NB4 (cell line): ENCODE measurements at regions not wholly inside any gene's neighbourhood (a gene's known extent, or its start where the extent isn't known, plus 50 kb on each side); places are given as distances from the start of the nearest gene placed in this dataset.
A peak's percentile ranks its signal among the peaks of the same experiment; 100 is the strongest.
"Not testable (repeated sequence)": the region's sequence is repeated elsewhere in the genome, so short reads cannot be mapped to it uniquely, and the experiment has no call there.

Experiments used
- DNase-seq: peaks from one replicate; pipeline ENCODE4 v3.0.0; 2010; ENCODE audit warnings: low read depth
- H3K4me3 ChIP-seq: one replicate; pipeline ENCODE4 v1.5.1; 2011; ENCODE audit warnings: mild to moderate bottlenecking, low read depth, low read length, moderate library complexity
- CTCF ChIP-seq: IDR thresholded peaks from one replicate; pipeline ENCODE4 v1.5.1; 2012; ENCODE audit warnings: low read depth, low read length
- MYC ChIP-seq: IDR thresholded peaks from 2 replicates; pipeline ENCODE4 v1.6.1; 2011; ENCODE audit warnings: low read depth, low read length
- POLR2A ChIP-seq: IDR thresholded peaks from 2 replicates; pipeline ENCODE4 v1.6.1; 2011; ENCODE audit warnings: mild to moderate bottlenecking; ENCODE audit not compliant: insufficient read length; ENCODE audit errors: extremely low read depth
- TF ChIP-seq, protein P1 (sequence below): IDR thresholded peaks from 2 replicates; pipeline ENCODE4 v1.6.1; 2011; ENCODE audit warnings: low read depth, low read length

- no peak for DNase-seq
- TF ChIP-seq CTCF: no peak
- no peak for TF ChIP-seq POLR2A
- no peak for TF ChIP-seq MYC
- TF ChIP-seq, protein P1, sequence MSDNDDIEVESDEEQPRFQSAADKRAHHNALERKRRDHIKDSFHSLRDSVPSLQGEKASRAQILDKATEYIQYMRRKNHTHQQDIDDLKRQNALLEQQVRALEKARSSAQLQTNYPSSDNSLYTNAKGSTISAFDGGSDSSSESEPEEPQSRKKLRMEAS: no peak
- no peak overlapping the region for H3K4me3 ChIP-seq
These were observed 156.7 kb upstream of the FAM47A start for GRCh38 chrX:34288782-34289181.

GRCh38 chrX:34279866-34280560, 147.9 kb upstream of the FAM47A start:
- DNase-seq: no peak
- TF ChIP-seq, protein P1: no peak
- no peak for TF ChIP-seq CTCF
- no peak for TF ChIP-seq MYC
- TF ChIP-seq POLR2A: no peak
- H3K4me3 ChIP-seq: no peak overlapping the region

GRCh38 chrX:34275699-34276098, 143.6 kb upstream of the FAM47A start:
- H3K4me3 ChIP-seq: no peak overlapping the region
- peak; percentile 15 for DNase-seq
- TF ChIP-seq POLR2A (no peak), CTCF (no peak)
- TF ChIP-seq, protein P1: no peak

- no peak for DNase-seq
- TF ChIP-seq POLR2A (no peak), CTCF (no peak), MYC (no peak)
- TF ChIP-seq, protein P1: no peak
- no peak overlapping the region for H3K4me3 ChIP-seq
These were observed 138.3 kb upstream of the FAM47A start for GRCh38 chrX:34270434-34270833.

- DNase-seq: no peak
- TF ChIP-seq, protein P1: no peak
- no peak for TF ChIP-seq CTCF
- TF ChIP-seq POLR2A: no peak
- no peak overlapping the region for H3K4me3 ChIP-seq
These were observed 106.8 kb upstream of the FAM47A start for GRCh38 chrX:34238896-34239295.

DNA sequence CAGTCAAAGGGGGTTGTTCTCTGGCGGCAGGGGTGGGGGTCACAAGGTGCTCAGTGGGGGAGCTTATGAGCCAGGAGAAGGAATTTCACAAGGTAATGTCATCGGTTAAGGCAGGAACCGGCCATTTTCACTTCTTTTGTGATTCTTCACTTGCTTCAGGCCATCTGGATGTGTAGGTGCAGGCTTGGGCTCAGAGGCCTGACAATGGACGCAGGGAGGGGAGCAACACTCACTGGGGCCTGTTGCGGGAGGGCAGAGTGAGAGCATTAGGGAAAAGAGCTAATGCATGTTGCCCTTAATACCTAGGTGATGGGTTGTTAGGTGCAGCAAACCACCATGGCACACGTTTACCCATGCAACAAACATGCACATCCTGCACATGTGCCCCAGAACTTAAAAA, 98.0 kb upstream of the FAM47A start:
- H3K4me3 ChIP-seq, DNase-seq: not testable (repeated sequence)
